GM12873 (cell line): ENCODE measurements at regions not wholly inside any gene's neighbourhood (a gene's known extent, or its start where the extent isn't known, plus 50 kb on each side); places are given as distances from the start of the nearest gene placed in this dataset.

Experiments used
- CTCF ChIP-seq: IDR thresholded peaks from 2 replicates; pipeline ENCODE4 v1.5.1; 2012; ENCODE audit warnings: low read depth, mild to moderate bottlenecking, moderate library complexity, low read length, control low read depth; ENCODE audit not compliant: insufficient read depth; ENCODE audit errors: missing control alignments

- no peak for TF ChIP-seq CTCF
These were observed 300.9 kb downstream of the WDR11 start for GRCh38 chr10:121152033-121152432.

GRCh38 chr10:121152935-121153334, 301.8 kb downstream of the WDR11 start:
- no peak for TF ChIP-seq CTCF

- no peak for TF ChIP-seq CTCF
These were observed 303.1 kb downstream of the WDR11 start for GRCh38 chr10:121154310-121154709.

GRCh38 chr10:121154846-121155245, 303.7 kb downstream of the WDR11 start:
- no peak for TF ChIP-seq CTCF

GRCh38 chr10:121155742-121156474, 304.7 kb downstream of the WDR11 start:
- no peak for TF ChIP-seq CTCF

GRCh38 chr10:121157998-121158397, 306.8 kb downstream of the WDR11 start:
- TF ChIP-seq CTCF, result no peak

GRCh38 chr10:121158988-121159579, 307.9 kb downstream of the WDR11 start:
- TF ChIP-seq CTCF, result no peak
